ENCODE measurements at regions not wholly inside any gene's neighbourhood (a gene's known extent, or its start where the extent isn't known, plus 50 kb on each side); places are given as distances from the start of the nearest gene placed in this dataset.

- TF ChIP-seq EZH2 (IDR thresholded peaks at IDR 0.05) (no peak), CTCF (IDR thresholded peaks at IDR 0.05 in 2 of 3, conservative IDR thresholded peaks at IDR 0.05 in 1 of 3; ENCODE audit: borderline replicate concordance in 1 of 3, insufficient read depth in 1 of 3, low read depth in 2 of 3, low read length in 2 of 3) (no peak), ATF3 (IDR thresholded peaks at IDR 0.05) (no peak), EGR1 (IDR thresholded peaks at IDR 0.05; ENCODE audit: low read depth) (no peak), ZBTB33 (IDR thresholded peaks at IDR 0.05; ENCODE audit: extremely low read depth, insufficient replicate concordance, low read length) (no peak)
Measured at GRCh38 chr6:81071121-81071520, 681.4 kb downstream of the TENT5A start.
